GM21786 (cell line): ENCODE measurements at regions not wholly inside any gene's neighbourhood (a gene's known extent, or its start where the extent isn't known, plus 50 kb on each side); places are given as distances from the start of the nearest gene placed in this dataset.

ENCODE experiments used
- ATAC-seq: cut with Tn5 transposase; IDR thresholded peaks from one replicate; pipeline ENCODE4 v1.9.1; 2021; ENCODE audit not compliant: unreplicated experiment

- no peak for ATAC-seq
Measured at GRCh38 chr10:1858048-1858447, 120.7 kb upstream of the ADARB2 start.

DNA sequence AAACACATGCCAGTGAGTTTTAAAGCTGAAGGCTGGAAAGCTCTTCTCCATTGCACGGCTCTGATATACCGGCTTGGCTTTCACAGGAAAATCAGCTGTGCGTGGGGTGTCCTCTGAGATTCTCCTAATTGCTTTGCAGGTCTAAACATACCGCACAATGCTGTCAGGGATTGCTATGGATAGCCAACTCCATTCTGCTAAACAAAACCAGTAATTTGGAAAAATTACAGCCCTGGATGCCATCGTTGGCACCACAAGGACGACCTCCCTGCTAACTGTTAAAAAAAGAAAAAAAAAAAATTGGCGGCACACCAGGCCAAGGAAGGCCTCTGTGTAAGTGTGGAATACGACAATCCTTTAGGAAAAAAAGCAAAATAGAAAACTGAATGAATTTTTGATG, 118.6 kb upstream of the ADARB2 start:
- ATAC-seq: no peak

GRCh38 chr10:1854271-1854670, 116.9 kb upstream of the ADARB2 start:
- ATAC-seq: no peak

DNA sequence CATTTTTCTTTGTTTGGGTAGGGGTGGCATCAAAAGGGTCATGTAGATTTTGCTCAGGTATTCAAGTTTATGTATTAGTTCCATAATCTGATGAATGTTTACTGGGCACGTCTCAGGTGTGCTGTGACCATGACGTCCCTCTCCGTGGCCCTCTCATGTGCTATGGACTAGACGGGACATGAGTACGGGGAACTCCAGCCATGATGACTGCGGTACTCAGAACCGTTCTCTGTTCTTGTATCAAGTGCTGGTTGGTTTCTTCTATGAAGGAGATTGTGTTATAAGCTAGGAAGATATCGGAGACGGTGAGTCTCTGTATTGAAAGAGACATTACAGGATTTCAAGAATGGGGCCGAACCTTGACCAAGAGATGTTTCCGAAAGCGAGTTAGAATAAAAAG, 116.5 kb upstream of the ADARB2 start:
- no peak for ATAC-seq

DNA sequence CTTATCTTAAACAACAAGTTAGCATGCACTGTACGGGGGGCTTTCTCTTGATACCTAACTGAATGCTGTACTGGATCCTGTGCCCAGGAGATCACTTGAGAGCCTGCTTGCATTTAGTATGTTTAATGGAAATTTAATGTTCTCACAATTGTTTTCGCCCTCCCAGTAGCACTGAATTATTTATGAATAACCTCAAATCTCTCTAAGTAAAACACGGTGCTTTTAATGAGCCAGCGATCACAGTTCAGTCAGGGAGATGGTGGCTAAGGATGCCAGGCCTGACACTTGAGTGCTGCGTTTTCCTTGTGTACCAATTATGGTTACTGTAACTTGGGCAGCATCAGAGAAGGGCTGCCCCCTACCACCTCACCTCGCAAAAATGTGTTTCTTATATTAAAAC, 115.5 kb upstream of the ADARB2 start:
- ATAC-seq: no peak

DNA sequence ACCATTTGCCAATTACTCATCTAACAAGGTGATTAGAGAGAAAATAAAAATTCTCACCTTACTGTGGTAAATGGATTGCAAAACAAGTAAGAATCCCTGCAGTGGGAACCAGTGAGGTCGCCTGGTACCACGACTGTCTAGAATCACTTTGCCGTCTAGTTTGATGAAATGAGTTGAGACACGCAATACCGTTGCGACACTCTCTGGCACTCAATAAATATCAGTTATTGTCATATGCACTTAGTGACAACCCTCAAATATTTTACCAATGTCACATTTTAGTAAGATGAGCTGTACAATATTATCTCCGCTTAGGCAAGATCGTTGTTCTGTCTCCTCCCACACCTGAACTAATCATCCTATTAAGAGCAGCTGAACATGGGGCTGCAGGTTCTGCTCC, 114.4 kb upstream of the ADARB2 start:
- no peak for ATAC-seq

- ATAC-seq: no peak
Measured at GRCh38 chr10:1850971-1851527, 113.7 kb upstream of the ADARB2 start.

DNA sequence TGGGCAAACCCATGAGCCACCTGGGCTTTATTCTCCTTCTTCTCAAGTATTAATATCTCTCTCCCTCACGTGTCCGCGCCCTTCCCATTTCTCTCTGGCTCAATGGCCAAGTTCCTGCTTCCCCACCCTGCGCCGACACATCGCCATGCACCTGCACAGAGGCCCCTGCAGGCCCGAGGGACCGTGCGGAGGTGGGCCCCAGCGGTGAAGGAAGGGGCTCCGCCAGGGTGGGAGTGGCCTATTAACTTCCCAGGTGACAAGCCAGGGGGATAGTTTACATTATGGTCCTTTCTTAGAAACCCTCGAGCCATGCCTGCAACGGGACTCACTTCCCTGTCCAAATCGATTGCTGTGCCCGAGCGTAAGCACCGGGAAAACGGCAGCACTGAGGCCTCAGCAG, 110.0 kb upstream of the ADARB2 start:
- ATAC-seq: no peak

- no peak for ATAC-seq
Measured at GRCh38 chr10:1846032-1846431, 108.7 kb upstream of the ADARB2 start.

DNA sequence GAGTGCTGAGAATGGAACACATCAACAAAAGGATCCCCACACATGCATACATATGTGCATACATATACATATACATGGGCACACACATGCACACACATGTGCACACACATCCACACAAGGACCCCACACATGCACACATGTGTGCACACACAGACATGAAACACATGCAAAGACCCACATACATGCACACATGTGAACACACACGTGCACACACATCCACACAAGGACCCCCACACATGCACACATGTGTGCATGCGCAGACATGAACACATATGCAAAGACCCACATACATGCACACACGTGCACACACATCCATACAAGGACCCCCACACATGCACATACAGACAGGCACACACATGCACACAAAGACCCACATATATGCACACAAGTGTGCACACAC, 104.4 kb upstream of the ADARB2 start:
- no peak for ATAC-seq

DNA sequence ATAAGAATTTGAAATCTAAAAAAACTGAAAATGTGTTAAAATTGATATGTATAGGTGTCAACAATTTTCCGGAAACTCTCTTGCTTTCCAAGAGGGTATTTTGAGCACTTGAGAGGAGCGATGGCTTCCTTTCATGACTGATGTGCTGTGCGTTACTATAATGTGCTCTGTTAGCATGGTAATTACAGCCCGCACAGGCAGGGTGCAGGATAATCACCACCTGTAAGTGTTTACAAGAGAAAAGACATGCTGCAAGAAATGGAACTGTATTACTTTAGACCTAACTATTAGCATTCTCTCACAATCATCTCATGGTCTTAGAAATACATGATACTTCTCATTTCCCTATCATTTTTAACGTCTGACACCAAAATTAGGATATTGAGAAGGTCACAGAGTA, 92.4 kb upstream of the ADARB2 start:
- ATAC-seq: no peak

DNA sequence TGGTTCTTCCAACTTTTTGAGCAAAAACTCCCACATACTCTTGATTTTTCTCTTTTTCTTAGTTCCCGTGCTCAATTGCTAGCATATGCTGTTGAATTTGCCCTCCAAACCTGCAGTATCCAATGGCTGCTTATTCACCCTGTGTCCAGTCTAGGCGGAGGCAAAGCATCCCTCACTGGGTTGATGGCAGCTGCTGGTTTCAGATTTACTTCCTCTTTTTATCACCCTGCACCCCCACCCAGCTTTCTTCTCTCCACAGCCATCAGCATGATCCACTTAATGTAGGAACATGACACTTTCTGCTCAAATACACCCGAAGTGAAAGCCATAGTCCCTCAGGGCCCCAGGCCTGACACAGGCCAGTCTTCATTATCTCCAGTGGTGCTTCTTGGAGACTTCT, 87.6 kb upstream of the ADARB2 start:
- ATAC-seq: peak; percentile 61

DNA sequence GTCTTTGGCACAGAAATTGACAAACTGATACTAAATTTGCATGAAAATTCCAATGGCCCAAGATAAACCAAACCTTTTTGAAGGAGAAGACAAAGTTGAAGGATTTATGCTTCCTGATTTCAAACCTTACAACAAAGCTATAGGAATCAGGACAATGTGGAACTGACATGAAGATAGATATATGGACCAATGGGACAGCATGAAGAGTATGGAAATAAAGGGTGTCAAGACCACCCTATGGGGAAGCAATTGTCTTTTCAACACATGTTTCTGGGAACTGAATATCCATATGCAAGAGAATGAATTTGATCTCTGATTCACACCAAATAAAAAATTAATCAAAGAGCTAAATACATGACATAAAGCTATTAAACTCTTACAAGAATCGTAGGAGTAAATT, 77.2 kb upstream of the ADARB2 start:
- no peak for ATAC-seq

DNA sequence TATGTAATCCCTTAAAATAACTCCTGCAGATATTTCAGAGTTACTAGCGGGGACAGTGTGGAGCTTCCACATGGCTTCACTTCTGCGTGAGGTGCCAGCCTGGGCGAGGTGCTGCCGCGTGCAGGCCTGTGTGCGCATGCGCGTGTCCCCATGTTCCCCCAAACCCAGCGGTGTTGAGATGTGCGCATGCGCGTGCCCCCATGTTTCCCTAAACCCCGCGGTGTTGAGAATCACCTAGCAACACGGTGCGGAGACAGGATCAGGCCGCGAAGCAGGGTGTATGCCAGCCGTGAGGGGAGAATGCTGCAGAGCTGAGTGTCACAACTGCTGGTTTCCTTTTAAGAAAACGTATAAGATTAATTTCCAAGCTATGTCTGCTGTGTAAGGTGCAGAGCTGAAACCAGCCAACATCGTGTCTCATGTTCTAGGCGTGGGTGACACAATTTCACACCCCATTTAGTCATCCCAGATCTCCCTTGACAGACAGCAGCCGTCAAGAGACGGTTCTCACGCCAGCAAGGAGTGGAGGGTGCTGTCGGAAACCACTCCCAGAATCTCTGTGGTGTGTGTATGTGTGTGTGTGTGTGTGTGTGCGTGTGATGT, 71.9 kb upstream of the ADARB2 start:
- ATAC-seq: no peak

DNA sequence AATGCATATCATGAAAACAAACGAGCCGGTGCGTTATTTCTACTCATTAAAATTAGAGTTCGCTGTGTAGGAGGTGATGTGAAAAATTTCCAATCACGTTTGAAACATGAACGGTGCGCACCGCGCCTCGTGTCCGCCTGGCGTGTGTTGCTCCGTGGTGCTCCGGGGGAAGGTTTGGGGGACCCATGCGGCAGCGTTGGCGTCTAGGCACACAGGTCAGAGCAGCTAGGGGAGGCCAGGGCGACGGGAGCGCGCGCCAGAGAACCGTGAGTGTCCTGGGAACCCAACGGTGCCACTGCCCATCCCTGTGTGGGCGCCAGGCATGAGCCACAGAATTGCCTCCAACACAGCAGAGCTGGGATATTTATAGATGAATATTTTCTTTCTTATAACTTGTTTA, 70.6 kb upstream of the ADARB2 start:
- ATAC-seq: no peak

- ATAC-seq: no peak
Measured at GRCh38 chr10:1807196-1807595, 69.9 kb upstream of the ADARB2 start.

DNA sequence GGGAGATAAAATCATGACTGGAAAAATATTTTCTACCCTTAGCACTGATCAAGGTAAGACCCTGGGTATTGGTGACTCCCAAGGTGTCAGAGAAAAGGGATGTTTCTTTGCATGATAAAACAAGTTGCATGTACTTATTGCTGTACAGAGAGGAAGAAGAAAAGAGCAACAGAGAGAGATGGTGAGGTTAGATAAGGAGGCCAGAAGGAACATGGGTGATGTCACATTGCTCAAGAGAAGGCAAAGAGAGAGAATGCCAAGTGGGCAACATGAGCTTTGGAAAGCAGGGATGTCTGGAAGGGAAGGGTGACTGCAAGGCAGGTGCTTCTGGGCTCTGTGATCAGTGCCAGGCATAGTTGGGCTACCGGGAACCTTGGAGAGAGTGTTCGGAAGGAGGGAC, 65.1 kb upstream of the ADARB2 start:
- no peak for ATAC-seq

DNA sequence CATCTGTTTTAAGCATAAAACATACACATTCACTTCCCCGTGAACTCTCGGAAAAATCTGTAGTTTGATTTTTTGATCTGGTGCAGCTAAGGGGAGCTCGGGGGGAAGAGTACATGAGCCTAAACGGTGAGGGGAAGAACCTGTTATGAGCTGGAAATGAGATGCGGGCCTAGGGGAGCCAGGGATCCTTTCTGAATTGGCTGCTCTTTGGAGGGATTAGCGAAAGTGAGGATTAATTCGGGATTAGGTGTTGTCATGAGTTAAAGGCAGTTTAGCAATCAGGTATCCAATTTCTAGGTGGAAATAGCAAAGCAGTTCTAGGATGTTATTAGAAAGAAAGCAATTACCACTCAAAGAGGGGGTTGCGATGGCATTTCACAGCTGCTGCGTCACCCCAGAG, 51.1 kb upstream of the ADARB2 start:
- no peak for ATAC-seq
